Ovary (tissue), 3 donors: ENCODE measurements at regions not wholly inside any gene's neighbourhood (a gene's known extent, or its start where the extent isn't known, plus 50 kb on each side); places are given as distances from the start of the nearest gene placed in this dataset.

ENCODE experiments used
- CTCF ChIP-seq, 3 donors: fragments of 450-650 bp in 2 of 3; fragments of 200-600 bp in 1 of 3; IDR thresholded peaks; one replicate each; pipeline versions ENCODE4 v1.5.1 to v1.8.0; 2016 to 2022; ENCODE audit warnings: antibody characterized with exemption in 3 of 3, mild to moderate bottlenecking in 1 of 3
- EP300 ChIP-seq: sonication (generic); formaldehyde crosslinking; IDR thresholded peaks from one replicate; pipeline ENCODE4 v1.6.1; 2017; ENCODE audit warnings: antibody characterized with exemption
- donor health status: DM: no; HTN: no; CAD: no.

GRCh38 chr2:7882296-7882695 is 799.6 kb upstream of the ID2 start:
- no peak for TF ChIP-seq CTCF (IDR thresholded peaks at IDR 0.05)
- no peak for TF ChIP-seq EP300
